H7 (cell line): ENCODE measurements at regions not wholly inside any gene's neighbourhood (a gene's known extent, or its start where the extent isn't known, plus 50 kb on each side); places are given as distances from the start of the nearest gene placed in this dataset.
"Not testable (repeated sequence)": the region's sequence is repeated elsewhere in the genome, so short reads cannot be mapped to it uniquely, and the experiment has no call there.

Source experiments
- DNase-seq: peaks from one replicate; pipeline ENCODE4 v3.0.0; 2012
- H3K27me3 ChIP-seq: 2 replicates; pipeline ENCODE4 v1.6.0; 2011; ENCODE audit warnings: mild to moderate bottlenecking, low read length; ENCODE audit not compliant: control insufficient read depth, insufficient read depth
- H3K36me3 ChIP-seq: replicated peaks from 2 replicates; pipeline ENCODE4 v1.5.1; 2011; ENCODE audit warnings: low read length; ENCODE audit not compliant: control insufficient read depth, insufficient read depth
- H3K4me3 ChIP-seq: 2 replicates; pipeline ENCODE4 v1.5.1; 2011; ENCODE audit warnings: low read depth, mild to moderate bottlenecking, control low read depth, low read length, moderate library complexity; ENCODE audit not compliant: insufficient read depth

GRCh38 chr19:31537902-31538301 is 188.7 kb upstream of the TSHZ3 start:
- not testable (repeated sequence) for H3K4me3 ChIP-seq, H3K36me3 ChIP-seq, H3K27me3 ChIP-seq, DNase-seq

GRCh38 chr19:31538879-31539278 is 189.6 kb upstream of the TSHZ3 start:
- no peaks in the 10 kb centered on the region for H3K36me3 ChIP-seq
- H3K4me3 ChIP-seq: no peak overlapping the region
- H3K27me3 ChIP-seq: no peaks in the 10 kb centered on the region
- DNase-seq: no peak

DNA sequence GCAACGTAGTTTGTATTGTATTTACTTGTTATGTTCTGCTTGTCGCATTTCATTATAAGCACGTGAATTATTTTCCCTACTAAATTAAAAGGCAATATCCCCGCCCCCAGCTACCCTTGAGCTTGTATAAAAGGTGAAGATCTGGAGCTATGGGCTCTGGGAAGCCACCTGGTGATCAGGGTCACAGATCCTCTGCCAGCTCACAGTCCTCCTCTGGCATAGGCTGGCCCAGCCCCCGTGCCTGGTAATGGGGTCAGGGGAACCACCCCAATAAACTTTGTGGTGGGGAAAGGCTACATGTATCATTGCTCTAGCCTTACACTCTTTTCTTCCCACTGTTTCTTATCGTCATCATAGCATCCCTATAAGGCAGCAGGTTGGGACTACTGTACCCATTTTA is 190.2 kb upstream of the TSHZ3 start:
- no peaks in the 10 kb centered on the region for H3K27me3 ChIP-seq
- DNase-seq: no peak

DNA sequence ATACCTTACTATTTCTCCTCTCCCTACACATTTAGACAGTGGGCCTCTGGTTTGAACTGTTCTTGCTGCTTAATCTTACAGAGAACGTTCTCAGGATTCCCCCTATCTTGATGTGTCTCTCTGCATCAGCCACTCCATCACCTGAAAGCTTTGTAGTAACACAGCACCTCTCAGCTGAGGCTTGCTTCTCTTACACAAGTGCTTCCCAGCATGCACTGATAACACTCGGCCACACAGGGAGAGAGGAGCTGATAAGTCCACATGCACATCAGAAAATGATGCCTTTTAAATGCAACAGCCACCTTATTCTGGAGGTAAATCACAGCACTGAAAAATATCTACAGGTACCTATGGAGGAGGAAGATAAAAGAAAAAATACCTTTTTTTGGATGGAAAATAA is 192.2 kb upstream of the TSHZ3 start:
- Histone ChIP-seq H3K4me3 (no peak overlapping the region), H3K27me3 (no peaks in the 10 kb centered on the region), H3K36me3 (no peaks in the 10 kb centered on the region)
- no peak for DNase-seq

More for the DNA sequence above, 190.2 kb upstream of the TSHZ3 start:
- Histone ChIP-seq H3K36me3 (no peaks in the 10 kb centered on the region), H3K4me3 (no peak overlapping the region)

GRCh38 chr19:31543456-31543855 is 194.2 kb upstream of the TSHZ3 start:
- no peak for DNase-seq
- Histone ChIP-seq H3K27me3 (no peaks in the 10 kb centered on the region), H3K36me3 (no peaks in the 10 kb centered on the region), H3K4me3 (no peak overlapping the region)

- Histone ChIP-seq H3K27me3 (no peaks in the 10 kb centered on the region), H3K4me3 (no peak overlapping the region), H3K36me3 (no peaks in the 10 kb centered on the region)
- no peak for DNase-seq
Measured at GRCh38 chr19:31545777-31546176, 196.5 kb upstream of the TSHZ3 start.

DNA sequence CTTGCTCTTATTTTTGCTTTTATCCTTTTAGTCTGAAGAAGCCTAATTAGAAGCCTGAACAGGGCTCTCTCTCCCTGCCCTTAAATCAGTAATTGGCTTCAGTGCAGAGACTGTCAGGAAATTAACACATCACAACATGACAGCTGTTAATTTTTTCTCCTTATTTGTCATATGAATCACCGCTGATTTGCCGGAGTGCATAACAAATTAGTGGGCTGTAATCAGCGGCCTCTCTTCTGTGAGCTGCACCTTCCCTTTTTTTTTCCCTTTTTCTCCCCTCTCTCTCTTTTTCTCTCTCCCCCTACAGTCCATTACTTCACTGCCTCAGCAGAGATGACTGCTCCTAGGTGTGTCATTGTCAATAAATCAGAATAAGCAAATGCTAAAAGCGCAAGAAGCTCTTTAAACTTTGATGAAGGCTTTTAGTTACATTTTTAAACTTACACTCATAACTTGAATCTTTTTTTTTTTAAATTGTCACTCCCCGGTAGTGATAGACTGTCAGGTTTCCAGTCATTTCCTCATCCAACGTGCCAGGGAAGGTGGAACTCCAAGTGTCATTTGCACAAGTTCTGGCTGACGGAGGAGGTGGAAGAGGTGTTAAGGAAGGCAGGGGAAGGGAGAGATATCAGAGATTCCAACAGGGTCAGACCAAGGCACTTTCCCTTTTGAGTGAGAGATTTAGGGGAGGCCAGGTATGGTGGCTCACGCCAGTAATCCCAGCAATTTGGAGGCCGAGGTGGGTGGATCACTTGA is 197.1 kb upstream of the TSHZ3 start:
- DNase-seq: no peak
- H3K4me3 ChIP-seq: no peak overlapping the region
- no peaks in the 10 kb centered on the region for H3K27me3 ChIP-seq
- H3K36me3 ChIP-seq: no peaks in the 10 kb centered on the region

GRCh38 chr19:31548941-31549340 is 199.7 kb upstream of the TSHZ3 start:
- Histone ChIP-seq H3K36me3 (no peaks in the 10 kb centered on the region), H3K27me3 (no peaks in the 10 kb centered on the region), H3K4me3 (no peak overlapping the region)
- DNase-seq: peak; percentile 53

GRCh38 chr19:31553112-31553845 is 204.0 kb upstream of the TSHZ3 start:
- H3K27me3 ChIP-seq: no peaks in the 10 kb centered on the region
- no peak overlapping the region for H3K4me3 ChIP-seq
- H3K36me3 ChIP-seq: no peaks in the 10 kb centered on the region
- DNase-seq: no peak

DNA sequence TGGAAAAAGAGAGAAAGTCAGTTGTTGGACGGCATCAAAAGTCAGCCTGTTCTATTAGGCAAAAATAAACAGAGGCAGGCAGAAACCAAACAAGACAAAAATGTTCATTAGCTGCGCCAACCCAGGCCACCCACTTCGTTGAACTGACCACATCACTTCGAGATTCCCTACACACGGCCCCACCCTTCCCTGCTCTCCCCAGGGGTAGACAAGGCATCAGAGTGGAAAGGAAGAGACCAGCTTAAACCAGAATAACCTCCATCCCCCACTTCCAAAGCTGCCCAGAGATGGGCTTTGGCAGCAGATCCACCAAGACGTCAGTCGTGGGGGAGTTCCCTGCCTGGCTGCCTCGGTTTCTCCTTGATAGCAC is 204.6 kb upstream of the TSHZ3 start:
- H3K36me3 ChIP-seq: no peaks in the 10 kb centered on the region
- H3K27me3 ChIP-seq: no peaks in the 10 kb centered on the region
- DNase-seq: no peak
- H3K4me3 ChIP-seq: no peak overlapping the region

- no peaks in the 10 kb centered on the region for H3K27me3 ChIP-seq
- DNase-seq: no peak
- H3K4me3 ChIP-seq: no peak overlapping the region
- no peaks in the 10 kb centered on the region for H3K36me3 ChIP-seq
Measured at GRCh38 chr19:31554360-31554759, 205.1 kb upstream of the TSHZ3 start.

DNA sequence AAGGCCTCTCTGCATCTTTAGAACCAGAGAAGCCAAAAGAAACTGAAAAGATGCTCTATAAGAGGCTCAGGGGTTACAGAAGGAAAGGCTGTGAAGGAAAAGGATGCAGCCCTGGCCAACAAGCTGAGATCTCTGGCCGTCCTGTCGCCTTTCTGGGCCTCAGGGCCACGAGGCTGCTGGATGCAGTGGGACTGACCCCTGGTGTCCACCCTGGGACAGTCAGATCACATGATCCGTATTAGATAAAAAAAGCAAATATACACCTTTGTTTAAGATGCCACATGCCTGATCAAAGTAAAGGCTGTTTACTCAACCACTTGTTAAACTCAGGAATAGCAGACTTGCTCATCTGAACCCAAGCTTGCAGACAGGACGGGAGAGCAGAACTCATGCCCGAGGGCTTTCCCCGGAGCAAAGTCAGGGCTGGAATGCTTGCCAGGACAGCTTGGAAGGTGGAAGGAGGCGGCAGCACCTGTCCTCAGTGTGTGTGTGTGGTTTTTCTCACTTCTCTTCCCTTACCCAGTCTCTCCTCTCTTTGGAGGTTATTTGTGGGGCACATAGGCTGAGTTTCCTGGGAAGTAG is 206.5 kb upstream of the TSHZ3 start:
- Histone ChIP-seq H3K4me3 (no peak overlapping the region), H3K27me3 (no peaks in the 10 kb centered on the region), H3K36me3 (no peaks in the 10 kb centered on the region)
- no peak for DNase-seq

DNA sequence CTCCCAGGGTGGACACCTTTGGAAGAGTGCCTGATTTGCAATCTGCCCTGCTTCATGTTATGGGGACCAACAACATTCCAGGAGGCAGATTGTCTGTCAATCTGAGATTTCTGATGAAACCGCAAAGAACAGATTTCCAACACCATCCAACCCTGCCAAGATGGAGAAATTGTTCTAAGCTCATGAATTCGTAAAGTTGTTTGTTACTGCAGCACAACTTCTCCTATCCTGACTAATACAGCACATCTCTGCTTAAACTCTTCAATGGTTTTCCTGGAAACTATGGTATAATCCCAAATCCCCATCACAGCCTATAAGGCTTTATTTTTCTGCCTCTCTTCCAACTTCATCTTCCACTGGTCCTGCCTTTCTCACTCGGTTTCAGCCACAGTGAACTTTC is 210.3 kb upstream of the TSHZ3 start:
- DNase-seq: no peak
- Histone ChIP-seq H3K4me3 (no peak overlapping the region), H3K36me3 (no peaks in the 10 kb centered on the region), H3K27me3 (no peaks in the 10 kb centered on the region)

DNA sequence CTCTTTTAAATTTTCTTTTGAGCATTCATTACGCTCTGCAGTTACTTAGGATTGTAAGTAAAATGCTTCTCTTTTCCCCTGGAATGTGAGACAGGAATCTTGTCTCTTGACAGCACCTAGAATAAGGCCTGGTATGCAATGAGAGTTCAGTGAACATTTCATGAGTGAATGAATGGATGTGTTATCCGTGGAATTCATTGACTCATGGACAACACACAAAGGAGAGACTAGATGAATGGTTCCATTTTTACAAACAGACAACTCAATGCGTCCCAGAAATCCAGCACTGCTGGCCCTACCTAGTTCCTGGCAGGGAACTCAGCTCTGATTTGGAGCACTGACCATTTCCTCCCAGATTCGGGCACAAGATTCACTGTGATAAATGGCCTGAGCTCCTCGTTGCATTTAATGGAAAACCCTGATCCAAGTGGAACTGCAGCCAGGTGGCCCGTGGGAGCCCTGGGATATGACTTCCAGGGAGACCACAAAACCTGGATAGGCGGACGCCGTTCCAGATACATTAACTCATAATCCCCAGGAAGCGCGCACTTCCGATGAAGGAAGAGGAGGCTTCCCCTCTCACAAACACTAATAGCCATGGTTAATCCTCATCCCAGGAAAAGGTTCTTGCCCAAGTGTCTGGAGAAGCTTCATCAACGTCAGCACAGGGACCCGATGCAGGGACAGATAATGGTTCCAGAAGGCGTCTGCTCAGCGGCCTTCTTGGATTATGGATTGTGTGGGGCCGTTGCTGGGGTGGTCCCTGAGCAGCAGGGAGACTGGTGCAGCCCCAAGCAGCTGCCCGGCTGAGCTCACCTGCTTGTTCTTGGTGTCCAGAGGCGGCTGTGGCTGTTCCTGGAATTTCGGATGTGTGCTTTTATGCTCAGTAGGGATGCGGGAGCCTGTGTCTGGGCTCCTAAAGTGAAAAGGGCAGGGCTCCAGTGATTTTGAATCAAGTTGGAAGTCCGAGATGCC is 211.1 kb upstream of the TSHZ3 start:
- Histone ChIP-seq H3K4me3 (no peak overlapping the region), H3K27me3 (no peaks in the 10 kb centered on the region), H3K36me3 (no peaks in the 10 kb centered on the region)
- DNase-seq: no peak
